H1 (cell line): ENCODE measurements at regions not wholly inside any gene's neighbourhood (a gene's known extent, or its start where the extent isn't known, plus 50 kb on each side); places are given as distances from the start of the nearest gene placed in this dataset.

Experiments used
- CBX8 ChIP-seq: fragments of 300-800, 300-1000 bp; sonication (generic); IDR thresholded peaks from 2 replicates; pipeline ENCODE4 v1.7.1; 2016; ENCODE audit warnings: low read depth, low read length, borderline replicate concordance
- GABPA ChIP-seq: IDR thresholded peaks from 2 replicates; pipeline ENCODE4 v1.6.1; 2011; ENCODE audit warnings: mild to moderate bottlenecking, low read length, moderate library complexity, borderline replicate concordance; ENCODE audit not compliant: insufficient read depth
- MAFK ChIP-seq: IDR thresholded peaks from 2 replicates; pipeline ENCODE4 v1.6.1; 2012; ENCODE audit warnings: low read depth, mild to moderate bottlenecking, improper control_type of control experiment, low read length
- NRF1 ChIP-seq: IDR thresholded peaks from 2 replicates; pipeline ENCODE4 v1.6.1; 2011; ENCODE audit warnings: mild to moderate bottlenecking, low read depth, low read length, improper control_type of control experiment
- POLR2AphosphoS5 ChIP-seq: IDR thresholded peaks from 2 replicates; pipeline ENCODE4 v1.6.1; 2011; ENCODE audit warnings: low read depth, low read length
- SP1 ChIP-seq: IDR thresholded peaks from 2 replicates; pipeline ENCODE4 v1.6.1; 2011; ENCODE audit warnings: low read depth, low read length
- YY1 ChIP-seq: IDR thresholded peaks from 2 replicates; pipeline ENCODE4 v1.6.1; 2011; ENCODE audit warnings: low read depth, mild to moderate bottlenecking, low read length

DNA sequence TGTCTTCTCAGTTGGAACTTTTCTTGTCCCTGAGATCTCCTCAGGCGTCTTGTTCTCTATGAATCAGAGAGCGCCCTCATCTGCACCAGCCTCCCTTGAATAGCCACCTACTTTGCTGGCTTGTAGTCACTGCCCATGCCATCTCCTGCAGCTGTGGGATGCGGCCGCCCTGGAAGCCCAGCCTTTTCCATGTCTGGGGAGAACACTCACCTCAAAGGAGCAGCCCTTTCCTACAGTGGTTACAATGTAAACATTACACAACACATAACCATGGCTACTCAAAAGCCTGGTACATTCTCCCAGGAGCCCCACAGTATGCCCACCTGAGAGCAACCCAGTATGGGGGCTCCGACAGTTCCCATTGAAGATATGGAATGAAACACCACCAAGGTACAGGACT, 351.0 kb downstream of the EN1 start (continued):
- TF ChIP-seq NRF1 = no peak
- TF ChIP-seq POLR2AphosphoS5 = no peak
- no peak for TF ChIP-seq YY1
- TF ChIP-seq SP1 = no peak
- TF ChIP-seq CBX8 = no peak
- TF ChIP-seq GABPA = no peak
- no peak for TF ChIP-seq MAFK
